ENCODE measurements at regions not wholly inside any gene's neighbourhood (a gene's known extent, or its start where the extent isn't known, plus 50 kb on each side); places are given as distances from the start of the nearest gene placed in this dataset.

- TF ChIP-seq CTCF (IDR thresholded peaks at IDR 0.05) (no peak), POLR2A (IDR thresholded peaks at IDR 0.05) (no peak)
Measured at GRCh38 chr5:158152136-158152535, 293.2 kb upstream of the CLINT1 start.

Data from thyroid gland (tissue), 4 donors.